Stimulated activated CD8-positive, alpha-beta memory T cell treated with anti-CD3 and anti-CD28 coated beads, Interleukin-7, amount 100 ng/mL, for 24 hours (primary cell): ENCODE measurements at regions not wholly inside any gene's neighbourhood (a gene's known extent, or its start where the extent isn't known, plus 50 kb on each side); places are given as distances from the start of the nearest gene placed in this dataset.

ENCODE experiments used
- DNase-seq: peaks from one replicate; pipeline ENCODE4 v3.0.0-alpha.2; 2020; ENCODE audit warnings: low read depth

DNA sequence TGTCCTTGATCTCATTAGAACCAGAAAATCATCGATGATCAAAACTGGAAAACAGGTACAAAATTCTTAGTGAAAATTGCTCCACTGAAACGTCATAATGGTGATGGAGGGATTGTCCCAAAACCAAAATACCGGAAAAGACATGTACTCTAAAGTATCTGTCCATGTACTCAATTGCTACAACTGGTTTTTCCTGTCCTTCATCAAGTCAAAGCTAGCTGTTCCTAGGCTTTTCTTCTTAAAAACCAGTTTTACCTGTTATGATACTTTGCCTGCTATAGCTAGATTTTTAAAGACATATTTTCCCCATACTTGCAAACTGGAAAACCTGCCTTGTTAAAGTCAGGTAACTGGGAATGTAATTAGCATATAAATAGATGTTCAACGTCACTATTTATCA lies 50.5 kb upstream of the LRRC1 start:
- no peak for DNase-seq

- no peak for DNase-seq
Measured at GRCh38 chr6:53741034-53741823, 53.6 kb upstream of the LRRC1 start.

DNA sequence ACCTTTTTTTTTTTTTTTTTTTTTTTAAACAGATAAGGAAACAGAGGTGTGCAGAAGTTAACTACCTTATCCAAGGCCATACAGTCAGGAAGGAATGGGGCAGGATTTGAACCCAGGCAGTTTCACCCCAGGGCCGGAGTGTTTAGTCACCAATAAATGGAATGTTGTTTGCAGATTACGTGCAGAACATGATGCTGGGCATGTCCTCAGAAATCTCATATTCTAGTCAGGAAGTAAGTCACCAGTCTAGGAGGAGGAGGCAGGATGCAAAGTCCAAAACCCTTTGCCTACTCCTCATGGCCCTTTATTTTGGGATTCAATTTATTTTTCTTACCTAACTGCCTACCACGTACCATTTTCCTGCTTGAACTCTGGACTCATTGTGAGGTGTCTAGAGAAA lies 57.1 kb upstream of the LRRC1 start:
- DNase-seq, result no peak

- DNase-seq, result no peak
Measured at GRCh38 chr6:53735896-53736295, 58.9 kb upstream of the LRRC1 start.

DNA sequence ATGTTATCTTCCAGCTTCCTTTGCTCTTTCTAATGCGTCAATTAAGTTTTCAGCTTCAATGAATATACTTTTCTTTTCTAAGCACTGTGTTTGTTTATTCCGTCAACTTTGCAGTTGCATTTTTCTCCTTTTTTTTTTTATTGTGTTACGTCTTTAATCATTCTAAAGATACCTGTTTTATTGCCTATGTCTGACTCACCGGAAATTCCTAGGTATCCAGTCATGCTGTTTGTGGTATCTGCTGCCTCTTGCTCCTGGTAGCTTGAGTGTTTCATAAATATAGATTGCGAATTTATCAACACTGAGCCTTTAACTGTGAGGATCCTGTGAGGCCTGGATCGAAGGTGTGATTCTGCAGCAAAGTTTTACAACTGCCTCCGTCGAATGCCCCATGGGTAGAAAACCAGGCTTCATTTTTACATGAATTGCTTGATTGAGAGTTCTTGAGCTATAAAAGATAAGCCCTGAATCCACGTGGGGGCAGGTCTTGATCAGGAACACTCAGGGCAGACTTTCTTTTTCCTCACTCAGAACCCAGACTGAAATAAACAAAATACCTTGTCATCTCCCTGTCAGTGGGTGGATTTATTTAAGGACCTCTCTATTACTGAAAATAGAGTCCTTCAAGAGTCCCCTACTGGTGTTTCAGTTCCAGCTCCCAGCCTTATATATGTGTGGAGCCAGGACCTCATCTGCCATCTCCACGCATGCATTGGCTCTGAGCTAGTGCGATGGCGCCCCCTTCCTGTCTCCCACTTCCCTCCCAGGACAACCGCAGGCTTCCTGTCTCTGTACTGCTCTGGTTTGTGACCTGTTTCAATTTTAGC lies 60.1 kb upstream of the LRRC1 start:
- DNase-seq, result no peak

DNA sequence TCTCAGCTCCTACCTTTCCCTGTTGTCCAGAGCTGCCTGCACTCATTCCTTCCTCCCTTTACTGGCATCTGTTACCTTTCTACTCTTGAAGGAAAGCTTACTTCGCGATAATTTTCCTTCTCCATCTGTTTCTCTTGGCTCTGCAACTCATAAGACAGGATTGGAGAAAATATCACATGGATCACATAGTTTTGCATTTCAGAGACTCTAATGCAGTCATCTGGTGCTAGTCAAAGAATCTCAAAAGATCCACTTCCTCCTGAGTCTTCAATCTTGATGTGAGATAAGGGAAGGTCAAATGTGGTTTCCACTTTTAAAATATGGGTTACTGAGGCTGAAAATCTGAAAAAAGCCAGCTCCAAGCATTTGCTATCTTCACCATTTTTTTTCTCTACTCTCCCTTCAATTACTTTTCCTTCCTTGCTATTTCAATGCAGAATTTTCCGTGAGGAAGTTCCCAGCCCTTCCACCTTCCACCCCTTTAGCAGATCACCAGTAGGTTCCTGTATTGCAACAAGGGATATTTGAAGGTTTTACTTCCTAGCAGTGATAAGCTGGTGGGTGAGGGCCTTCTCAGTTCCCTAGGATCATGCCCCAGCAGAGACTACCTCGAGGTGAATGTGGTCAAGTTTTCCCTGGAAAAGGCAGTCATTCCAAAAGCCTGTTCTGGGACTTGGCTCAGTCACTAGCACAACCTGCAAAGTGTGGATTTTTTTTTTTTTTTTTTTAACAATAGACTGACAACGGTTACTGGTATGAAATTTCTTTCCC lies 62.8 kb upstream of the LRRC1 start:
- DNase-seq, result no peak

DNA sequence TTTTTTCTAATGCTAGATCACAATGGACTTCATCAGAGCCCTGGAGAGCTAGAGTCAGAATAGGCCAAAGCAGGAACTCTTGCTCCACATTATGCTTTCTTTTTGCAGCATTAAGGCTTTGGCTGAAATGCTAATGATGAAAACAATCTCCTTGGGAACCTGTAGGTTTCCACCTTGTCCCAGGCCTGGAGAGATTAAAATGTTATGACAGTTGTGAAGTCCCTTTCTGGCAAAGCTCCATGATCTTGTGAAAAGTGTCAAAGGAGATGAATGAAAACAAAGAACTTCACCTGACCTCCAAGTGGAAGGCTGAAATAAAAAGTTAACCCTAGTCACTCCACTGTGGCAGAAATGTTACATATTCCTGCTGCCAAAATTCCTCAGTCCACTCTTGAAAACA lies 64.0 kb upstream of the LRRC1 start:
- no peak for DNase-seq

DNA sequence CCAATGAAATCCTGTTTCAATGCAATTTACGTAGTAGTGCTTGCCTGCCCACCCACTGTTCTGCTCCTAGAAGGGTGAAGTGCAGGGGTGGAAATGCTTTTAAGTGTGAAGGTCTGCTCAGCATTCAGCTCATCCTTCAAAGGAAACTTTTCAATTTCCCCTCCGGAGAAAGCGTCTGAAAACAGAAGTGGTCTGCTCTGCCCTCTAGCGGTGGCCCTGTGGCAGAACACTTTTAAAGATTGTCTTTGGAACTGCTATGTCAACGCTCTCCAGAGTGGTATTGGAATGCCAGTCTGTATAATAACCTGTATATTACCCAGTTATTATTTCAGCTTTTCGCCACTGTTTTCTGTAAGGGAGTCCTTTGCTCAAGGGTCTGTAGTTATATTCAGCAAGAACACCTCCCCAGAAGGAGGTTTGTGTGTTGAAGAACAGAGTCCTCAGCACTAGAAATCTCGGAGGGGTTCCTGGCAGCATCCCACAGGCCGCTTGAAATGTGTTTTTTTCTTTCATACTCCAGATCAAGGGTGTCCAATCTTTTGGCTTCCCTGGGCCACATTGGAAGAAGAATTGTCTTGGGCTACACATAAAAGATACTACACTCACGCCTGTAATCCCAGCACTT lies 63.1 kb upstream of the KLHL31 start:
- DNase-seq, result peak; percentile 35

- no peak for DNase-seq
Measured at GRCh38 chr6:53727748-53728147, 62.2 kb upstream of the KLHL31 start.

DNA sequence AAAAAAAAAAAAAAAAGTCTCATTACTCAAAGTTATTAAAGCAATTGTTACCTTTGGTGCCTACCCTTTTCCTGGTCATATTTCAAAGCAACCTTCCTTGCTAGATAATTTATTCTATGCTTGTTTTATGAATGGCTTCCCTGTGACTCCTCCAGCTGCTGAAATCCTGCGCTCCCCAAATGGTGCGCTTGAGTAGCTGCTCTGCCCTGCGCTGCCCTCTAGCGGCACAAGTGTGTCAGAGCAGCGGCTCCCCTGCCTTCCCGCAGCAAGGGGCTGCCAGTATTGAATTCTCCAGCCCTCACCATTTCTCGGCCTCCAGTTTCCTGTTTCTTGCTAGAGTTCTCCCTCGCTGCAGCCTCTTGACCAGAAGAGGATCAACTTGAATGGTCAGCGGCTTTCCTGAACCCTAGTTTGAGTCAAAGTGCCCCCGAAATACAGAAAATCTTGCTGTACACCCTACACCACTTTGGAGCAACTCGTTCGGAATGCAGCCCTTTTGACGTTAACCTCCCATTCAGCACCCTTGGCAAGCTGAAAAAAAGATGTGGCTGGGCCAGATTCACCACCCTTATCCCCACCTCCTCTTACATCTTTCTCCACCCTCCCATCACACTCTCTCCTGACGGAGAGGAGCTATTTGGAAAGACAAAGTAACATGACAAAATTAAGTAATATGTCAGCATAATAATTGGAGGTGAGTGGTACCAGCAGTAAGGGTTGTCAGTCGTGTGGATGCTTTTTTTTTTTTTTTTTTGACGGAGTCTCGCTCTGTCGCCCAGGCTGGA lies 60.4 kb upstream of the KLHL31 start:
- DNase-seq, result peak; percentile 62

- no peak for DNase-seq
Measured at GRCh38 chr6:53724501-53724900, 58.9 kb upstream of the KLHL31 start.

DNA sequence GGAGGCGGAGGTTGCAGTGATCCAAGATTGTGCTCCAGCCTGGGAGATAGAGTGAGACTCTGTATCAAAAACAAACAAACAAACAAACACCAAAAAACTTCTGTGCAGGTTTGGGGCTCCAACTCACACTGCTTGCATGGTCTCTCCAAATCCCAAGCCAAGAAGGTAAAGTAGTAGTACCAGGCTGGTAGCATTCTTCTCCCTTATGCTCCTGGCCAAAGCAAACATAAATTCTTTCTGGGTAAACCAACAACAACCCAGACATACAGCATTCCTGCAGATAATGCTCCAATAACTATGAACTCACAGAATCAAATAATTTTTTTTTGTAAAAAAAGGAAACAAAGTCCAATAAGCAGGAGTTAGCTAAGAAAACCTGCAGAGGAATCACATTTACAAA lies 57.8 kb upstream of the KLHL31 start:
- DNase-seq, result no peak

GRCh38 chr6:53721766-53722165 lies 56.2 kb upstream of the KLHL31 start:
- DNase-seq, result no peak

DNA sequence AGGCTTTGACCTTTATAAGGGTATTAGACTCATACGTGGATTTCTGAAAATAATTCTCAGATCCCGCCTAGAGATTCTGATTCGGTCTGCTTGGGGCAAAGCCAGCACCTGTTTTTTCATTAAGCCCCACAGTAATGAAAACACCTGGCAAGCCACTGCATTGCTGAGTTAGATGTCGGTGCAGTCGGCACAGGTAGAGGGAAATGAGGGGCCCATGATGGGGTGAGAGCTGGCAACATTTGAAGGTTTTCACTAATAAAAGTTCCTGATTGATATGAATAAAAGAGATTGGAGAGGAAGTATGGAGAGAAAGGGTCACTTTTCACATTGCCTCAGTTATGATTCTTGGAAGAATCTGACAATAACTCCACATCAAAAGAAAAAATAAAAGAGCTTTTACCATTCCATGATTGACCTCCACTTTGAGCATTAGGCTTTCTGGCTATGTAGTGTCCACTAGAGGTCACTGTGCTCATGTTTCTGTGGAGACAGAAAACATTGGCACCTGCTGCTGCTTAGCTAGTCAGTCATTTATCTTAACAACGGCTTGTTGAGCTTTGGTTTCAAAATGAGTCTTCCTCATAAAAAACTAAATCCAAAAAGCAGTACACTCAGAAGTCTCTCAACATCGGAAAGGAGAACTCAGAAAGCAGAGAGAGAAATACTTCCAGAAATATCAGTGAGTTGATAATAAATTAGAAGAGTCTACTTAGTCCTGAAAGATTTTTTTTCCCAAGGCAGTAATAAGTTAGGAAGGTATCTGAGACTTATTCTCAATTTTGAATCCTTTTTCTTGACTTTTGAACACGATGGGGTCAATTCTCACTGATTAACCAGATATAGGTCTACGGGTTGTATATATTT lies 53.3 kb upstream of the KLHL31 start:
- DNase-seq, result no peak

DNA sequence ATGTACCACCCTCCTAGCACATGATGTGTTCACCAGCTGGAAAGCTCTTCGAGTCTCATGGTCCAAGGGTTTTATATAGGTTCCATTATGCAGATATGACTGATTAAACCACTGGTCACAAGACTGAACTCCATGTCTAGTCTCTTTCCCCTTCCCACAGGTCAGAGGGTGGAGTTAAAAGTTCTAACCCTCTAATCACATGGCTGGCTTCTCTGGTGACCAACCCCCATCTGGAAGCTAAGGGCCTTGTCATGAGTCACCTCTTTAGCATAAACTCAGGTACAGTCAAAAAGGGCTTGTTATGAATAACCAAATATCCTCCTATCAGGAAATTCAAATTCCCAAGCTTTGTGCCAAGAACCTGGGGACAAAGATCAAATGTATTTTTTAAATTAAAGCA lies 52.0 kb upstream of the KLHL31 start:
- no peak for DNase-seq

DNA sequence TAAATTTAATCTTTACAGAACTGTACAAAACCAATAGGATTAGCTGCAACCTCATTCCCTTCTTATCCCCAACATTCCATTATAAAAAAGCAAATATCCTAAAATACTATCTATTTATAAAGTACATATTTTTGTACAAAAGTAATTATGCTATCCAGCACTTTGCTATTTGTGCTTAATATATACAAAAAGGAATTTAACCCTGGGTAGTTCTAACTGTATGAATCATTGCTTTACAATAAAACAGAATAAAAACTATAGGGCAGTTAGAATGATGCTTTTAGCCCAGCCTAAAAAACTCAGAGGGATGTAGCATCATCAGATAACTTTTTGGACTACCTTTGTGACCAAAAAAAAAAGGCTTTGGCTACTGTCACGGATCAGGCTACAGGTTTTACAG lies 49.9 kb upstream of the KLHL31 start:
- DNase-seq, result no peak
